ENCODE measurements at regions not wholly inside any gene's neighbourhood (a gene's known extent, or its start where the extent isn't known, plus 50 kb on each side); places are given as distances from the start of the nearest gene placed in this dataset.

DNA sequence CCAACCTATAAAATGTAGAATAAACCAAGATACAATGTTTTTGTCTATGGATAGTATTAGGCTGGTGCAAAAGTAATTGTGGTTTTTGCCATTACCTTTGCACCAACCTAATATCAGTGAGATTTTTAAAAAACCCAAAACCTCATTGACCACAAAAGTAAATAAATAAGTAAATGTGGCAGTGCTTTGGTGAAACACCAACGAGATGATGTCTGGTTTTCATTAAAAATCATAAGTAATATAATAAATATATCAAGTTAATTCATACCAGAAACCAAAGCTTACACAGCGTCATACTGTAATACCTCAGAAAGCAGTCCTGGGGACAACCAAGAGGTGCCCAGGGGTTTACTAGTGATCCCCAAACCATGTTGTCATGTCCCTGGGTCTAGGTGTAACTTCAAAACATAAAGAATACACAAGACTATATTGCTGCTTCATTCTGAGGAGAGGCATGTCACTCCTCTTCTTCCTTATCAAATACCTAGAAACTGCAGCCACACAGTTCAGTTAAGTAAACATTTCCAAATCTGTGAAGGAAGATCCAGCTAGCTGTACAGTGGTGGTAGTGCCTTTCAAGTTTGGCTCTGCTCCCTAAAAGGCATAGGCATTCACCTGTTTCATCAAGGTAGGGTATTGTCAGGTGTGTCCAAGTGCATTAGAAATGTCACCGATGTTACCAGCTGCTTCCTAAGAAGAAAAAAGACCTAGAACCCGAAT lies 51.6 kb upstream of the ZC3H11B start:
- FAIRE-seq = no peak
